HepG2 (cell line): ENCODE measurements at regions not wholly inside any gene's neighbourhood (a gene's known extent, or its start where the extent isn't known, plus 50 kb on each side); places are given as distances from the start of the nearest gene placed in this dataset.

Experiments used
- CHD2 ChIP-seq: IDR thresholded peaks from 2 replicates; pipeline ENCODE4 v1.6.1; 2011; ENCODE audit warnings: low read depth, low read length, improper control_type of control experiment
- EZH2 ChIP-seq: conservative IDR thresholded peaks from 2 replicates; pipeline ENCODE4 v1.6.1; 2012; ENCODE audit warnings: mild to moderate bottlenecking, low read depth, low read length, moderate library complexity
- FIP1L1 ChIP-seq: fragments of 200-400 bp; formaldehyde crosslinking; IDR thresholded peaks from 2 replicates; pipeline ENCODE4 v1.6.1; 2018; ENCODE audit warnings: low read depth, mild to moderate bottlenecking, low read length, moderate library complexity, borderline replicate concordance; ENCODE audit not compliant: insufficient read depth
- HNF4A ChIP-seq: sonication (generic); formaldehyde crosslinking; IDR thresholded peaks from 2 replicates; pipeline ENCODE4 v1.4.0; 2020; ENCODE audit warnings: missing genetic modification reagents
- HNRNPH1 ChIP-seq: fragments of 200-400 bp; formaldehyde crosslinking; optimal IDR thresholded peaks from 2 replicates; pipeline ENCODE3; 2017; ENCODE audit warnings: mild to moderate bottlenecking, low read depth, low read length
- MNT ChIP-seq: fragments of 450-650 bp; IDR thresholded peaks from 2 replicates; pipeline ENCODE4 v1.6.1; 2016
- NFE2L2 ChIP-seq: fragments of 150-350 bp; IDR thresholded peaks from 2 replicates; pipeline ENCODE4 v1.6.1; 2014; ENCODE audit warnings: low read length
- RERE ChIP-seq: IDR thresholded peaks from 2 replicates; pipeline ENCODE4 v1.6.1; 2016; ENCODE audit warnings: low read depth, missing genetic modification reagents, missing compliant biosample characterization
- ZBTB8A ChIP-seq: sonication (generic); formaldehyde crosslinking; IDR thresholded peaks from 2 replicates; pipeline ENCODE4 v1.4.0; 2020; ENCODE audit warnings: mild to moderate bottlenecking, low read depth, missing genetic modification reagents, borderline replicate concordance
- ZNF281 ChIP-seq: sonication (generic); formaldehyde crosslinking; IDR thresholded peaks from 2 replicates; pipeline ENCODE4 v1.4.0; 2020; ENCODE audit warnings: missing genetic modification reagents, borderline replicate concordance
- ZNF512 ChIP-seq: sonication (generic); formaldehyde crosslinking; IDR thresholded peaks from 2 replicates; pipeline ENCODE4 v1.4.0; 2020; ENCODE audit warnings: mild to moderate bottlenecking, missing genetic modification reagents
- ZNF644 ChIP-seq: IDR thresholded peaks from 2 replicates; pipeline ENCODE4 v1.6.1; 2016; ENCODE audit warnings: low read depth

GRCh38 chr3:153572654-153573053 is 410.6 kb downstream of the RAP2B start:
- TF ChIP-seq NFE2L2 (no peak), HNF4A (CRISPR knock-in tag) (no peak), HNRNPH1 (no peak), RERE (CRISPR knock-in tag) (no peak), ZNF644 (no peak), FIP1L1 (no peak), CHD2 (no peak), ZNF281 (CRISPR knock-in tag) (no peak), EZH2 (no peak), ZBTB8A (no peak), ZNF512 (CRISPR knock-in tag) (no peak), MNT (no peak)
